HEK293T (cell line): ENCODE measurements at regions not wholly inside any gene's neighbourhood (a gene's known extent, or its start where the extent isn't known, plus 50 kb on each side); places are given as distances from the start of the nearest gene placed in this dataset.

ENCODE experiments used
- BHLHE40 ChIP-seq: fragments of 450-650 bp; IDR thresholded peaks from 2 replicates; pipeline ENCODE4 v1.6.1; 2016; ENCODE audit warnings: mild to moderate bottlenecking, moderate library complexity, borderline replicate concordance
- CTBP1 ChIP-seq: fragments of 450-650 bp; IDR thresholded peaks from 2 replicates; pipeline ENCODE4 v1.6.1; 2016; ENCODE audit warnings: borderline replicate concordance
- ELF4 ChIP-seq: fragments of 450-650 bp; IDR thresholded peaks from 2 replicates; pipeline ENCODE4 v1.6.1; 2017; ENCODE audit warnings: antibody characterized with exemption
- FOXA1 ChIP-seq: fragments of 450-650 bp; IDR thresholded peaks from 2 replicates; pipeline ENCODE4 v1.6.1; 2016; ENCODE audit warnings: mild to moderate bottlenecking
- FOXK2 ChIP-seq: fragments of 450-650 bp; IDR thresholded peaks from 2 replicates; pipeline ENCODE4 v1.6.1; 2016; ENCODE audit warnings: mild to moderate bottlenecking
- HDGF ChIP-seq: fragments of 450-650 bp; IDR thresholded peaks from 2 replicates; pipeline ENCODE4 v1.6.1; 2017; ENCODE audit warnings: antibody characterized with exemption, borderline replicate concordance
- LEF1 ChIP-seq: fragments of 450-650 bp; IDR thresholded peaks from 2 replicates; pipeline ENCODE4 v1.6.1; 2017; ENCODE audit warnings: mild to moderate bottlenecking, borderline replicate concordance
- PKNOX1 ChIP-seq: fragments of 450-650 bp; IDR thresholded peaks from 2 replicates; pipeline ENCODE4 v1.6.1; 2016
- SP1 ChIP-seq: fragments of 450-650 bp; IDR thresholded peaks from 2 replicates; pipeline ENCODE4 v1.6.1; 2017
- TARDBP ChIP-seq: fragments of 450-650 bp; IDR thresholded peaks from 2 replicates; pipeline ENCODE4 v1.6.1; 2016

- TF ChIP-seq HDGF (no peak), FOXA1 (no peak), CTBP1 (no peak), TARDBP (no peak), PKNOX1 (no peak), FOXK2 (no peak), ELF4 (no peak), LEF1 (no peak), BHLHE40 (no peak), SP1 (no peak)
Measured at GRCh38 chr1:87834941-87835340, 506.3 kb downstream of the LMO4 start.
